BE2C (cell line): ENCODE measurements at regions not wholly inside any gene's neighbourhood (a gene's known extent, or its start where the extent isn't known, plus 50 kb on each side); places are given as distances from the start of the nearest gene placed in this dataset.

Experiments used
- DNase-seq: peaks from one replicate; pipeline ENCODE4 v3.0.0-alpha.2; 2020
- H3K27me3 ChIP-seq: fragments of 250-450 bp; sonication (Bioruptor Pico); 2 replicates; pipeline ENCODE4 v1.5.1; 2020; ENCODE audit warnings: mild to moderate bottlenecking
- H3K36me3 ChIP-seq: fragments of 250-450 bp; sonication (Bioruptor Pico); 2 replicates; pipeline ENCODE4 v1.5.1; 2020; ENCODE audit warnings: mild to moderate bottlenecking
- H3K4me1 ChIP-seq: fragments of 250-450 bp; sonication (Bioruptor Pico); 2 replicates; pipeline ENCODE4 v1.5.1; 2020
- H3K4me3 ChIP-seq: 2 replicates; pipeline ENCODE4 v1.5.1; 2011; ENCODE audit warnings: low read depth, low read length
- H3K9me3 ChIP-seq: fragments of 250-450 bp; sonication (Bioruptor Pico); 2 replicates; pipeline ENCODE4 v1.5.1; 2020
- CTCF ChIP-seq: IDR thresholded peaks from 2 replicates; pipeline ENCODE4 v1.5.1; 2012; ENCODE audit warnings: mild to moderate bottlenecking, low read depth, low read length

- no peaks in the 10 kb centered on the region for H3K36me3 ChIP-seq
- H3K9me3 ChIP-seq = no peaks in the 10 kb centered on the region
- TF ChIP-seq CTCF = no peak
- no peak overlapping the region for H3K4me3 ChIP-seq
- H3K27me3 ChIP-seq = no peaks in the 10 kb centered on the region
- no peaks in the 10 kb centered on the region; the same call in 1 of the 2 replicates for H3K4me1 ChIP-seq
- no peak for DNase-seq
Observed at GRCh38 chr11:43557553-43558110, 122.9 kb upstream of the HSD17B12 start.

- Histone ChIP-seq H3K9me3 (no peaks in the 10 kb centered on the region), H3K4me3 (no peak overlapping the region), H3K4me1 (no peaks in the 10 kb centered on the region; the same call in 1 of the 2 replicates), H3K27me3 (no peaks in the 10 kb centered on the region), H3K36me3 (no peaks in the 10 kb centered on the region)
- TF ChIP-seq CTCF = no peak
- DNase-seq = no peak
Observed at GRCh38 chr11:43558146-43558545, 122.4 kb upstream of the HSD17B12 start.

DNA sequence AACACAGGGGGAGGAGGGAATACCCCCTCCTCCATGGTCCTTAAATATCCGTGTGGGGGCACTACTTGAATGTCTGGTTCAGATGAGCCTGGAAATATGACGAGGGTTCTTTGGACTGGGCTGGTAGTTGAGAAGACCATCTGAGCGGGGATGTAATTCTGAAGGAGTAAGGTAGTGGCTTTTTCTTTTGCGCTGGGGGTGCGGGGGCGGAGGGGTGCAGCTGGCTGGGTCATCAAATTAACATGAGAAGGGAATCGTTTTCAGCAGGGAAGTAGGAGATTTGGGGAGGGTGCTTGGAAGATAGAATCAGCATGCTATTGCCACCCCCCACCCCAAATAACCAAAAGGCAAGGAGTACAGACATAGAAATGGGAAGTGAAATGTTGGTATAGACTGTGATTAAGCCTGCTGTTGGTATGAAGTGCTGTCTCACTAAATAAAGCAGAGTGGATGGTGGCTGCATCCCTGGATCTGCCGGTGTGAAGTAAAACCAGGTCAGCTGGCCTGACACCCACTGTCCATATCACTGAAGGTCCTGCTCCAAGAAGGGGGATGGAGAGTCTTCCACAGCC is 121.9 kb upstream of the HSD17B12 start:
- no peaks in the 10 kb centered on the region for H3K27me3 ChIP-seq
- no peak for DNase-seq
- TF ChIP-seq CTCF = no peak
- H3K4me1 ChIP-seq = no peaks in the 10 kb centered on the region
- no peaks in the 10 kb centered on the region for H3K36me3 ChIP-seq
- no peaks in the 10 kb centered on the region for H3K9me3 ChIP-seq
- no peak overlapping the region for H3K4me3 ChIP-seq

DNA sequence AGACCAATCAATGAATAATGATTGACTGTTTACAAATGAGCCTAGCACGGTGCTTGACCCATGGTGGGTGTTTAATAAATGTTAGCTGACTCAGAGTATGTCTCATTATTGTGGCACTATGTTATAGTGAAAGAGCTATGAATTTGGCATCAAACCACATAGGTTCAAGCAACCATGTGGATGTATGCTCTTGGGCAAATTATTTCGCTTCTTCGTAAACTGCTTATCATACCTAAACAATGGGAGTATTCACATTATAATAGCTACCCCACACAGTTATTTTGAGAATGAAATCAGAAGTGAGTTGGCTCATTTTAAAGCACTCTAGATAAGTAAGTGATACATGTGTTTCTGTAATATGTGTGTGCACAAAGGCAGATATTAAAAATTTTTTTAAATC is 118.7 kb upstream of the HSD17B12 start:
- Histone ChIP-seq H3K36me3 (no peaks in the 10 kb centered on the region), H3K4me1 (no peaks in the 10 kb centered on the region), H3K27me3 (no peaks in the 10 kb centered on the region), H3K9me3 (no peaks in the 10 kb centered on the region), H3K4me3 (no peak overlapping the region)
- no peak for DNase-seq
- TF ChIP-seq CTCF = no peak

DNA sequence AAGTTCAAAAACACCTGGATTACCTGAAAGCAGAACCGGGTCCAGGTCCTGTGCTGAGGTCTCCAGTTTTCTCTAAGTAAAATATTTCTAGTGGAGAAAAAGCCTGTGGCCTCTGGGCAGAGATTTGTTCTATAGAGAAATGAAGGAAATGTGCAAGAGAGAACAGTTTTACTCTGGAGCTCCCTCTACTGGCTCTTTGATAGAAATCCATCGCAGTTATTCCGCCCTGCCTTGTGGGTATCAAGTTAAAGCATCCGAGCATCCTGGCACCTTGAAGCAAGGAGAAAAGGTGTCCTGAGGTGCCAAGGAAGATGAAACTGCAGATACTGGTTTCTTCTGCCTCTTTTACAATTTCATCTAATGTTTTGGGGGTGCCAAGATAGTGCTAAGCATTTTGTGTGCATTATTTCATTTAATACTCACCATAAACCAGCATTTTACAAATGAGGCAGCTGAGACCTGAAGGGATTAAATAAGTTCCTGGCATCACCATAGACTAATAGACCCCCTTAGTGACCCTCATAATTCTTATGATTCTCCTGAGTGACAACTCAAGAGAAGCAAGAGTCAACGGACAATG is 113.1 kb upstream of the HSD17B12 start:
- DNase-seq = no peak
- Histone ChIP-seq H3K27me3 (no peaks in the 10 kb centered on the region), H3K9me3 (no peaks in the 10 kb centered on the region), H3K36me3 (no peaks in the 10 kb centered on the region), H3K4me1 (no peaks in the 10 kb centered on the region), H3K4me3 (no peak overlapping the region)
- TF ChIP-seq CTCF = peak; percentile 61

GRCh38 chr11:43573233-43573632 is 107.3 kb upstream of the HSD17B12 start:
- no peak overlapping the region; the same call in 1 of the 2 replicates for H3K4me3 ChIP-seq
- peak; percentile 53 for DNase-seq
- TF ChIP-seq CTCF = peak; percentile 56

More at GRCh38 chr11:43573233-43573632, 107.3 kb upstream of the HSD17B12 start:
- 0 out of 2 replicates have a peak, but pooled peaks cover 4% of the 10 kb centered on the region for H3K4me1 ChIP-seq
- H3K9me3 ChIP-seq = no peaks in the 10 kb centered on the region
- H3K27me3 ChIP-seq = peaks cover 1% of the 10 kb centered on the region; the same call in 1 of the 2 replicates
- H3K36me3 ChIP-seq = no peaks in the 10 kb centered on the region
